HFFc6 (cell line): ENCODE measurements at regions not wholly inside any gene's neighbourhood (a gene's known extent, or its start where the extent isn't known, plus 50 kb on each side); places are given as distances from the start of the nearest gene placed in this dataset.

Experiments
- DNase-seq: peaks from one replicate; pipeline ENCODE4 v3.0.0-alpha.2; 2018
- H3K27ac Mint-ChIP-seq: 2 replicates; pipeline ENCODE4 v1.8.0; 2020; ENCODE audit warnings: mild to moderate bottlenecking, mixed read lengths
- H3K27me3 Mint-ChIP-seq: 2 replicates; pipeline ENCODE4 v1.8.0; 2021; ENCODE audit warnings: mild to moderate bottlenecking, moderate library complexity, mixed read lengths; ENCODE audit not compliant: insufficient read depth
- H3K36me3 Mint-ChIP-seq: 2 replicates; pipeline ENCODE4 v1.8.0; 2021; ENCODE audit warnings: low read depth, mixed read lengths
- H3K4me1 Mint-ChIP-seq: 2 replicates; pipeline ENCODE4 v1.8.0; 2020; ENCODE audit warnings: low read depth, mixed read lengths
- H3K4me3 Mint-ChIP-seq: 2 replicates; pipeline ENCODE4 v1.8.0; 2020; ENCODE audit warnings: mild to moderate bottlenecking, moderate library complexity, mixed read lengths
- H3K9me3 Mint-ChIP-seq: 2 replicates; pipeline ENCODE4 v1.8.0; 2020; ENCODE audit warnings: mild to moderate bottlenecking, mixed read lengths
- TF ChIP-seq, protein P1 (sequence below): fragments of 200-600 bp; sonication (generic); IDR thresholded peaks from 2 replicates; pipeline ENCODE4 v1.5.0; 2021; ENCODE audit warnings: antibody characterized with exemption, mild to moderate bottlenecking

- no peak overlapping the region for H3K27ac Mint-ChIP-seq
- H3K36me3 Mint-ChIP-seq, result no peaks in the 10 kb centered on the region
- TF ChIP-seq, protein P1, sequence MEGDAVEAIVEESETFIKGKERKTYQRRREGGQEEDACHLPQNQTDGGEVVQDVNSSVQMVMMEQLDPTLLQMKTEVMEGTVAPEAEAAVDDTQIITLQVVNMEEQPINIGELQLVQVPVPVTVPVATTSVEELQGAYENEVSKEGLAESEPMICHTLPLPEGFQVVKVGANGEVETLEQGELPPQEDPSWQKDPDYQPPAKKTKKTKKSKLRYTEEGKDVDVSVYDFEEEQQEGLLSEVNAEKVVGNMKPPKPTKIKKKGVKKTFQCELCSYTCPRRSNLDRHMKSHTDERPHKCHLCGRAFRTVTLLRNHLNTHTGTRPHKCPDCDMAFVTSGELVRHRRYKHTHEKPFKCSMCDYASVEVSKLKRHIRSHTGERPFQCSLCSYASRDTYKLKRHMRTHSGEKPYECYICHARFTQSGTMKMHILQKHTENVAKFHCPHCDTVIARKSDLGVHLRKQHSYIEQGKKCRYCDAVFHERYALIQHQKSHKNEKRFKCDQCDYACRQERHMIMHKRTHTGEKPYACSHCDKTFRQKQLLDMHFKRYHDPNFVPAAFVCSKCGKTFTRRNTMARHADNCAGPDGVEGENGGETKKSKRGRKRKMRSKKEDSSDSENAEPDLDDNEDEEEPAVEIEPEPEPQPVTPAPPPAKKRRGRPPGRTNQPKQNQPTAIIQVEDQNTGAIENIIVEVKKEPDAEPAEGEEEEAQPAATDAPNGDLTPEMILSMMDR, result no peak
- peaks cover 34% of the 10 kb centered on the region for H3K9me3 Mint-ChIP-seq
- no peak overlapping the region for H3K4me3 Mint-ChIP-seq
- H3K4me1 Mint-ChIP-seq, result no peaks in the 10 kb centered on the region
- no peak for DNase-seq
- no peaks in the 10 kb centered on the region; the same call in 1 of the 2 replicates for H3K27me3 Mint-ChIP-seq
Observed at GRCh38 chr16:9411426-9411825, 320.0 kb downstream of the HAPSTR1 start.

DNA sequence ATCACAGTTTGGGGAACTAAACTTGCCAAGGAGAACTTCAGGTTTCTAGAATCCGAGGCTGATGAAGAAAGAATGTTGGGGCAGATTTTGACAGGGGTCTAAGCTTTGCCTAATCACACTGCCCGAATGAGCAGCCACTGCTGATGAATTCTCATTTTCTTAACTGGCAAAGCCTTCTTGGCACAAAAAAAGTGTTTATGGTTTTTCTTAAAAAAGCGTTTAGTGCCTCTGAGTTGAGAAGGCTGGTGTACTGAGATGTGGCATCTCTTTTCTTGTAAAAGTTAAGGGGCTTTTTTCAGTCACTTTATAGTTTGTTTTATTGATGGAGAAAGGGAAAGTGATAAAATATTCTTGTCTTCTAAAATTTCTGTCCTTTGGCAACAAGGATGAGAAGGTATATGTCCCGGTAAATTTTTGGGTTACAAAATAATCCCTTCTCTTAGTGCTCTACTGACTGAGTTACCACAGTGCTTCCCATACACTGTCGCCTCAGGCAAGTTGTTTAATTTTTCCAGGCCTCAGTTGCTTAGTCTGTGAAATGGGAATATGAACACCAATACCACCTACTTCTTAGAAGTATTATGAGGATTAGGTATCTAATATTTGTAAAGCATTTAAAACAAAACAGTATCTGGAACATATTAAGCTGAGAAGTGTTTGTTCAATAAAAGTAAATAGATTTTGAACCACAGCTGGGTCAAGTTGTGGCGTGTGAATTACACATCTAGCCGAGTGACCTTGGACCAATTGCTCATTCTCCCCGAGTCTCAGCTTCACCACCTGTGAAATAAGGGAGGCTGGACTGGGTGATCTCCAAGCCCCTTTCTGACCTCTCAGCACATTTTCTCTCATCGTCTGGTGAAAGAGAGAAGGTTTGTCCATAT, 320.8 kb downstream of the HAPSTR1 start:
- H3K4me1 Mint-ChIP-seq, result no peaks in the 10 kb centered on the region
- no peak overlapping the region for H3K27ac Mint-ChIP-seq
- H3K4me3 Mint-ChIP-seq, result no peak overlapping the region
- no peaks in the 10 kb centered on the region for H3K36me3 Mint-ChIP-seq
- TF ChIP-seq, protein P1, result no peak
- no peaks in the 10 kb centered on the region; the same call in 1 of the 2 replicates for H3K27me3 Mint-ChIP-seq
- DNase-seq, result no peak
- H3K9me3 Mint-ChIP-seq, result peaks cover 40% of the 10 kb centered on the region

DNA sequence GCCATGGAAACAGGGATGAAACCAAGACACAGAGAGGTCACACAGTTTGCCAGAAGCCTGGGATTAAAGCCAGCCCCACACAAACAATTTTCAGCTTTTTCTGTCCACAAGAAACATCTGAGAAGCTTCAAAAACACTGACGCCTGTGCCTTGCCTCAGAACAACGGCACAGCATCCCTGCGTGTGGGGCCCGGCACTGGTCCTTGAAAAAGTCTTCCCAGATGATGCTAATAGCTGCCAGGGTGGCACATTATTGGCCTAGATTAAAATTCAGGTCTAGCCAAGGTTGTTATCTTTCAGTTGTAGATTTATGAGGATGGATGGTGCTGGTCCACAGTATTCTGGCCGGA, 321.4 kb downstream of the HAPSTR1 start:
- no peaks in the 10 kb centered on the region for H3K4me1 Mint-ChIP-seq
- DNase-seq, result no peak
- H3K9me3 Mint-ChIP-seq, result peaks cover 40% of the 10 kb centered on the region
- H3K36me3 Mint-ChIP-seq, result no peaks in the 10 kb centered on the region
- TF ChIP-seq, protein P1, result no peak
- H3K4me3 Mint-ChIP-seq, result no peak overlapping the region
- no peaks in the 10 kb centered on the region; the same call in 1 of the 2 replicates for H3K27me3 Mint-ChIP-seq
- H3K27ac Mint-ChIP-seq, result no peak overlapping the region

GRCh38 chr16:9415545-9415944, 324.1 kb downstream of the HAPSTR1 start:
- Mint-ChIP-seq H3K9me3 (peaks cover 46% of the 10 kb centered on the region), H3K4me3 (no peak overlapping the region), H3K27ac (no peak overlapping the region), H3K27me3 (no peaks in the 10 kb centered on the region; the same call in 1 of the 2 replicates), H3K36me3 (no peaks in the 10 kb centered on the region), H3K4me1 (no peaks in the 10 kb centered on the region)
- TF ChIP-seq, protein P1, result no peak
- DNase-seq, result no peak

- H3K4me3 Mint-ChIP-seq, result no peak overlapping the region
Observed at GRCh38 chr16:9417898-9418297, 326.5 kb downstream of the HAPSTR1 start.

More at GRCh38 chr16:9417898-9418297, 326.5 kb downstream of the HAPSTR1 start:
- H3K36me3 Mint-ChIP-seq, result no peaks in the 10 kb centered on the region
- H3K27ac Mint-ChIP-seq, result no peak overlapping the region
- no peak for DNase-seq
- no peaks in the 10 kb centered on the region; the same call in 1 of the 2 replicates for H3K27me3 Mint-ChIP-seq
- TF ChIP-seq, protein P1, result no peak
- H3K4me1 Mint-ChIP-seq, result no peaks in the 10 kb centered on the region
- peaks cover 40% of the 10 kb centered on the region for H3K9me3 Mint-ChIP-seq
